HL-60 (cell line): ENCODE measurements at regions not wholly inside any gene's neighbourhood (a gene's known extent, or its start where the extent isn't known, plus 50 kb on each side); places are given as distances from the start of the nearest gene placed in this dataset.

ENCODE experiments used
- DNase-seq, 2 experiments: peaks; one replicate each; pipeline ENCODE4 v3.0.0-alpha.2; 2010 to 2020; ENCODE audit warnings: low read depth in 1 of 2, low spot score in 1 of 2
- H3K27ac ChIP-seq: fragments of 250-450 bp; sonication (Bioruptor Pico); replicated peaks from 2 replicates; pipeline ENCODE4 v1.5.1; 2020; ENCODE audit warnings: mild to moderate bottlenecking, moderate library complexity
- H3K27me3 ChIP-seq: fragments of 250-450 bp; sonication (Bioruptor Pico); 2 replicates; pipeline ENCODE4 v1.5.1; 2021; ENCODE audit warnings: mild to moderate bottlenecking, moderate library complexity; ENCODE audit not compliant: insufficient read depth, poor library complexity, severe bottlenecking
- H3K4me3 ChIP-seq: replicated peaks from 2 replicates; pipeline ENCODE4 v1.5.1; 2011; ENCODE audit warnings: mild to moderate bottlenecking, control low read depth, low read length; ENCODE audit not compliant: insufficient read depth
- GABPA ChIP-seq: IDR thresholded peaks from 2 replicates; pipeline ENCODE4 v1.6.1; 2012; ENCODE audit warnings: low read depth
- POLR2AphosphoS5 ChIP-seq: IDR thresholded peaks from 2 replicates; pipeline ENCODE4 v1.6.1; 2012; ENCODE audit warnings: low read depth
- SPI1 ChIP-seq: IDR thresholded peaks from 2 replicates; pipeline ENCODE4 v1.6.1; 2012; ENCODE audit warnings: low read depth, mild to moderate bottlenecking, borderline replicate concordance
- TF ChIP-seq, protein P1 (sequence below): IDR thresholded peaks from one replicate; pipeline ENCODE4 v1.5.1; 2011; ENCODE audit warnings: low read length, control low read depth, inconsistent platforms; ENCODE audit not compliant: insufficient read depth
- TF ChIP-seq, protein P2 (sequence below): IDR thresholded peaks from 2 replicates; pipeline ENCODE4 v1.6.1; 2012; ENCODE audit warnings: low read depth; ENCODE audit not compliant: insufficient replicate concordance

DNA sequence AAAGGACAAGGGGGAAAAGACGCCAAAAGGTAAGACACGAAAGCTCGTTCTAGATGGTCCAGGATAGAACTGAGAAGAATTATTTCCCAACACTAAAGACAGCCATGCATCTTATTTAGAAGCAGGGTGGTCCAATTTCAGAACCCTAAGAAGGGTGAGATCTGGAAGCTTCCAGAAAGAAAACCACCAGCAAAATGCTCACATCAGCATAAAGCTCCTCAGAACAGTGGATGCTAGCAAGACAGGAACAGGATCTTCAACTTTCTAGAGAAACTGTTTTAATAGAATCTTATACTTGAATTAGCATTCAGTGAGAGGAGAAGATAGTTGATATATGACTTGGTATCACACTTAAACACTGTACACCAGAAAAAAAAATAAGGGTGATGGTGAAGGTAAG is 101.5 kb downstream of the ZFP64 start:
- Histone ChIP-seq H3K27ac (no peak overlapping the region), H3K4me3 (no peak overlapping the region), H3K27me3 (no peaks in the 10 kb centered on the region)
- no peak for DNase-seq
- no peak for TF ChIP-seq GABPA
- TF ChIP-seq, protein P1, sequence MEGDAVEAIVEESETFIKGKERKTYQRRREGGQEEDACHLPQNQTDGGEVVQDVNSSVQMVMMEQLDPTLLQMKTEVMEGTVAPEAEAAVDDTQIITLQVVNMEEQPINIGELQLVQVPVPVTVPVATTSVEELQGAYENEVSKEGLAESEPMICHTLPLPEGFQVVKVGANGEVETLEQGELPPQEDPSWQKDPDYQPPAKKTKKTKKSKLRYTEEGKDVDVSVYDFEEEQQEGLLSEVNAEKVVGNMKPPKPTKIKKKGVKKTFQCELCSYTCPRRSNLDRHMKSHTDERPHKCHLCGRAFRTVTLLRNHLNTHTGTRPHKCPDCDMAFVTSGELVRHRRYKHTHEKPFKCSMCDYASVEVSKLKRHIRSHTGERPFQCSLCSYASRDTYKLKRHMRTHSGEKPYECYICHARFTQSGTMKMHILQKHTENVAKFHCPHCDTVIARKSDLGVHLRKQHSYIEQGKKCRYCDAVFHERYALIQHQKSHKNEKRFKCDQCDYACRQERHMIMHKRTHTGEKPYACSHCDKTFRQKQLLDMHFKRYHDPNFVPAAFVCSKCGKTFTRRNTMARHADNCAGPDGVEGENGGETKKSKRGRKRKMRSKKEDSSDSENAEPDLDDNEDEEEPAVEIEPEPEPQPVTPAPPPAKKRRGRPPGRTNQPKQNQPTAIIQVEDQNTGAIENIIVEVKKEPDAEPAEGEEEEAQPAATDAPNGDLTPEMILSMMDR, result no peak
- TF ChIP-seq POLR2AphosphoS5, result no peak
- TF ChIP-seq SPI1, result no peak
- TF ChIP-seq, protein P2, sequence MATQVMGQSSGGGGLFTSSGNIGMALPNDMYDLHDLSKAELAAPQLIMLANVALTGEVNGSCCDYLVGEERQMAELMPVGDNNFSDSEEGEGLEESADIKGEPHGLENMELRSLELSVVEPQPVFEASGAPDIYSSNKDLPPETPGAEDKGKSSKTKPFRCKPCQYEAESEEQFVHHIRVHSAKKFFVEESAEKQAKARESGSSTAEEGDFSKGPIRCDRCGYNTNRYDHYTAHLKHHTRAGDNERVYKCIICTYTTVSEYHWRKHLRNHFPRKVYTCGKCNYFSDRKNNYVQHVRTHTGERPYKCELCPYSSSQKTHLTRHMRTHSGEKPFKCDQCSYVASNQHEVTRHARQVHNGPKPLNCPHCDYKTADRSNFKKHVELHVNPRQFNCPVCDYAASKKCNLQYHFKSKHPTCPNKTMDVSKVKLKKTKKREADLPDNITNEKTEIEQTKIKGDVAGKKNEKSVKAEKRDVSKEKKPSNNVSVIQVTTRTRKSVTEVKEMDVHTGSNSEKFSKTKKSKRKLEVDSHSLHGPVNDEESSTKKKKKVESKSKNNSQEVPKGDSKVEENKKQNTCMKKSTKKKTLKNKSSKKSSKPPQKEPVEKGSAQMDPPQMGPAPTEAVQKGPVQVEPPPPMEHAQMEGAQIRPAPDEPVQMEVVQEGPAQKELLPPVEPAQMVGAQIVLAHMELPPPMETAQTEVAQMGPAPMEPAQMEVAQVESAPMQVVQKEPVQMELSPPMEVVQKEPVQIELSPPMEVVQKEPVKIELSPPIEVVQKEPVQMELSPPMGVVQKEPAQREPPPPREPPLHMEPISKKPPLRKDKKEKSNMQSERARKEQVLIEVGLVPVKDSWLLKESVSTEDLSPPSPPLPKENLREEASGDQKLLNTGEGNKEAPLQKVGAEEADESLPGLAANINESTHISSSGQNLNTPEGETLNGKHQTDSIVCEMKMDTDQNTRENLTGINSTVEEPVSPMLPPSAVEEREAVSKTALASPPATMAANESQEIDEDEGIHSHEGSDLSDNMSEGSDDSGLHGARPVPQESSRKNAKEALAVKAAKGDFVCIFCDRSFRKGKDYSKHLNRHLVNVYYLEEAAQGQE, result no peak

DNA sequence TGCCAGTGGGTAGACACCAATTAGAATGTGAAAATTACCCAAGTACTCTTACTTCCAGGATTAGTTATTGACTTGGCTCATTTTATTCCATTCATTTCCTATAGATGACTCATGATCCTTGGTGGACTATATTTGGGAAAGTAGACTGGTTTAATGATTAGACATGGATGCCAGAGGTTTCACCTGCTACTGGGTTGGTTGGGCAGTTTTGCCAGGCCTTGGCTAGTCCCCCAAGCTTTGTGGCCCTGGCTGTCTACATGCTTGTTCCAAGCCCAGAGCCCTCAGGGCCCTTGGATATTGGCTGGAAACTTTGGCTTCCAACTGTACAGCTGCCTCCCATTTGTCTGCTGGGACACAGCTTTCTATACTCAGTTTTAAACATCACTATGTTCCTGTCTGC is 104.1 kb downstream of the ZFP64 start:
- H3K27me3 ChIP-seq, result no peaks in the 10 kb centered on the region
- H3K27ac ChIP-seq, result no peak overlapping the region
- no peak overlapping the region for H3K4me3 ChIP-seq
- TF ChIP-seq POLR2AphosphoS5 (no peak), SPI1 (no peak), GABPA (no peak)
- TF ChIP-seq, protein P1, result no peak
- TF ChIP-seq, protein P2, result no peak
- no peak for DNase-seq

DNA sequence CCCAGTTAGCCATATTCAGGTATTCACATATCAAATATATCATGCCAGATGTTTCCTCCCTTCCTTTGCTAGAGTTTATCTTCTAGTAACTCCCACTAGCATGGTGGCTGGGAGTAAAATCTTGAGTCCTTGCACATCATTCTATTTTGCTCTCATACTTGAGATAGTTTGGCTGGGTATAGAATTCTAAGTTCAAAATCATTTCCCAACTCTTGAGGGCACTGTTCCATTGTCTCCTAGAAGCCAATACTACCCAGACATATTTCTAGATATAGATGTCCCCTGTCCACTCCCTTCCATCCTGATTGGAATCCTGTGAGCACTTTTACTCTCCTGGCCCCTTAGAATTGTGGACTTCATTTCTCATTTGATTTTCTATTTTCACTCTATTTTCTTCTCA is 104.7 kb downstream of the ZFP64 start:
- Histone ChIP-seq H3K27me3 (no peaks in the 10 kb centered on the region), H3K27ac (no peak overlapping the region), H3K4me3 (no peak overlapping the region)
- TF ChIP-seq GABPA, result no peak
- TF ChIP-seq, protein P1, result no peak
- TF ChIP-seq, protein P2, result no peak
- no peak for TF ChIP-seq SPI1
- TF ChIP-seq POLR2AphosphoS5, result no peak
- no peak for DNase-seq
